NB4 (cell line): ENCODE measurements at regions not wholly inside any gene's neighbourhood (a gene's known extent, or its start where the extent isn't known, plus 50 kb on each side); places are given as distances from the start of the nearest gene placed in this dataset.

Experiments
- DNase-seq: peaks from one replicate; pipeline ENCODE4 v3.0.0; 2010; ENCODE audit warnings: low read depth
- H3K4me3 ChIP-seq: one replicate; pipeline ENCODE4 v1.5.1; 2011; ENCODE audit warnings: mild to moderate bottlenecking, low read depth, low read length, moderate library complexity
- MYC ChIP-seq: IDR thresholded peaks from 2 replicates; pipeline ENCODE4 v1.6.1; 2011; ENCODE audit warnings: low read depth, low read length
- POLR2A ChIP-seq: IDR thresholded peaks from 2 replicates; pipeline ENCODE4 v1.6.1; 2011; ENCODE audit warnings: mild to moderate bottlenecking; ENCODE audit not compliant: insufficient read length; ENCODE audit errors: extremely low read depth
- TF ChIP-seq, protein P1 (sequence below): IDR thresholded peaks from one replicate; pipeline ENCODE4 v1.5.1; 2012; ENCODE audit warnings: low read depth, low read length
- TF ChIP-seq, protein P2 (sequence below): IDR thresholded peaks from 2 replicates; pipeline ENCODE4 v1.6.1; 2011; ENCODE audit warnings: low read depth, low read length

DNA sequence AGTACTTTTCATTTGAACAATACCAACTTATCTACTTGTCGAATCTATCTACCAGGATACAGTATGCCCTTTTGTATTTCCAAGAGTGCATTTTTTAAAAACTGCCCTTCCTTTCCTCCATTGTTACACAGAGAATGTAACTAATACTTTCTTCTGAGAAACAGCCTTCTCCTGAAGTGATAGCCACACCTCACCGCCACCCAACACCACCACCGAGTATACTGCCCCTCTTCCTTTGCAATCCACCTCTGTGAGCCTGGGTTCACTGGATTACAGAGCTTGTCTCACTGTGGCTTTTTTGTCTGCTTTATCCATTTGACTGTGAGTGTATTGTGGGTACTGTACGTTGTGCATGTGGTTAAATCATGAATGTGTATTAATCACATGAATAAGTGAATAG lies 305.4 kb downstream of the KLF12 start:
- DNase-seq = no peak
- no peak overlapping the region for H3K4me3 ChIP-seq
- TF ChIP-seq MYC = no peak
- TF ChIP-seq POLR2A = no peak
- TF ChIP-seq, protein P1, sequence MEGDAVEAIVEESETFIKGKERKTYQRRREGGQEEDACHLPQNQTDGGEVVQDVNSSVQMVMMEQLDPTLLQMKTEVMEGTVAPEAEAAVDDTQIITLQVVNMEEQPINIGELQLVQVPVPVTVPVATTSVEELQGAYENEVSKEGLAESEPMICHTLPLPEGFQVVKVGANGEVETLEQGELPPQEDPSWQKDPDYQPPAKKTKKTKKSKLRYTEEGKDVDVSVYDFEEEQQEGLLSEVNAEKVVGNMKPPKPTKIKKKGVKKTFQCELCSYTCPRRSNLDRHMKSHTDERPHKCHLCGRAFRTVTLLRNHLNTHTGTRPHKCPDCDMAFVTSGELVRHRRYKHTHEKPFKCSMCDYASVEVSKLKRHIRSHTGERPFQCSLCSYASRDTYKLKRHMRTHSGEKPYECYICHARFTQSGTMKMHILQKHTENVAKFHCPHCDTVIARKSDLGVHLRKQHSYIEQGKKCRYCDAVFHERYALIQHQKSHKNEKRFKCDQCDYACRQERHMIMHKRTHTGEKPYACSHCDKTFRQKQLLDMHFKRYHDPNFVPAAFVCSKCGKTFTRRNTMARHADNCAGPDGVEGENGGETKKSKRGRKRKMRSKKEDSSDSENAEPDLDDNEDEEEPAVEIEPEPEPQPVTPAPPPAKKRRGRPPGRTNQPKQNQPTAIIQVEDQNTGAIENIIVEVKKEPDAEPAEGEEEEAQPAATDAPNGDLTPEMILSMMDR = no peak
- TF ChIP-seq, protein P2, sequence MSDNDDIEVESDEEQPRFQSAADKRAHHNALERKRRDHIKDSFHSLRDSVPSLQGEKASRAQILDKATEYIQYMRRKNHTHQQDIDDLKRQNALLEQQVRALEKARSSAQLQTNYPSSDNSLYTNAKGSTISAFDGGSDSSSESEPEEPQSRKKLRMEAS = no peak

DNA sequence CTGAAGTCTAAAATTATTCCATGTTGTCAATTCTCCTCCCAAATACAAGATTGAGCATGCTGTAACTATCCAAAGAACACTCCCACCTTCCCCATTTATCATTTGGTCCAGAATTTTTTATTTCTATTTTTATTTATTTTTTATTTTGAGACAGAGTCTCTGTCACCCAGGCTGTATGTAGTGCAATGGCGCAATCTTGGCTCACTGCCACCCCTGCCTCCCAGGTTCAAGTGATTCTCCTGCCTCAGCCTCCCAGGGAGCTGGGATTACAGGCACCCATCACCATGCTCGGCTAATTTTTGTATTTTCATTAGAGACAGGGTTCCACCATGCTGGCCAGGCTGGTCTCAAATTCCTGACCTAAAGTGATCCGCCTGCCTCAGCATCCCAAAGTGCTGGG lies 306.8 kb downstream of the KLF12 start:
- TF ChIP-seq MYC = no peak
- no peak overlapping the region for H3K4me3 ChIP-seq
- no peak for DNase-seq

DNA sequence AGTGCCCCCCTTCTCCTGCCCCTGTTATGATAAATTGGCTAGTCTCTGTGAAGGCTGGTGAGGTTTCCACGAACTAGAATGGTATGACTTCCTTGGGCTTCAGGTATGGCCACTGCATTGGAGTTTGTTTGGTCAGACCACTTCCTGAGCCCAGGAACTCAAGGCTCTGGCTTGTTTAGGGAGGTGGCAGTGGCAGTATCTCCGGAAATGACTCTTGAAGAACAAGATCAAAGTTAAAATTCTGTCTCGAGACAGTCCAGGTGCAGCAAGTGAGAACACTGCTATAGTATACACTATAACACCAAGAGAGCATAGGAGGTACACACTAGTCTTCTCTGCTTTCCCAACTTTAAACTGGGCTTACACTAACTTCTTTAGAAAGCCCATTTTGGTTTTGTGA lies 309.1 kb downstream of the KLF12 start:
- DNase-seq = no peak
- no peak for TF ChIP-seq POLR2A
- TF ChIP-seq, protein P2 = no peak
- TF ChIP-seq, protein P1 = no peak
- TF ChIP-seq MYC = no peak

DNA sequence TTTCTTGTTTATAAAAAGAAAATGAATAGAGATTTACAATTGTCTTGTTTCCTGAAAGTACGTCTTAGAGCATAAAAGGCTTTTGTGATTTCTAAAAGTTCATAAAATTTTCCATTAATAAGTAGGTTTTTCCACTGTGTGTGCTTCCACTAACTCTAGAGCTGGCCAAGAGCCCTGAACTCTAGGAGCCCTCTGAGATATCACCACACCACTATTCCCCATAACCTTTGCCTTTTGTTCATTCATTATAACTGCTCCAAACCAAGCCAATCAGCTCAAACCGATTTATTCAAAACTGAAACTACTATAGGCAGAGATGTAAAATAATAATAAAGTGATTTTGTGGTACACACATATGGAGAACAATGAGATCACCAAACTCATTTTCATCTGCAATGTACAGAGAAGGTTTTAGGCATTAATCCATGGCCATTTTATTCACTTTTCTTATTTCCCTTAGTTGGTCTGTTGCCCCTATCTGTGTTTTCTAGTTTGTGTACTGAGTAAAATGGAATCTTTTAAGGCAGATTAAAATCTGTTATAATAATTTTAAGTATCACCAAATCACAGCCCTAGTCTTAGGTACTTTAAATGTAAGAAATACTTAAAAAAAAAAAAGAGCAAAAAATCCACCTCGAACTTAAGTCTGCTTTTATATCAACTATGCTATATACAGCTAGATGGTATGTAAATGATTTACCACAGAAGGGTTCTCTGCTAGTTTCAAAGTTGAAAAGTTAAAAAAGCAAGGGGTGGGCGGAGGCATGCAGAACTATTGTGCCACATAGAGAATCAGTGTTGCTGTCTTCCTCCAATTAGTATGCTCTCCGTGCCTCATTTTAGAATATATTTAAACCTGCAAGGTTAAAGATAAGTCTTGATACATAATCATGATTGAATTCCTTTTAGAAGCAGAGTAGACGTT lies 311.3 kb downstream of the KLF12 start:
- H3K4me3 ChIP-seq = no peak overlapping the region
- TF ChIP-seq, protein P1 = no peak
- TF ChIP-seq, protein P2 = no peak
- TF ChIP-seq MYC (no peak), POLR2A (no peak)
- DNase-seq = no peak

More for the DNA sequence above, 309.1 kb downstream of the KLF12 start:
- H3K4me3 ChIP-seq = no peak overlapping the region

DNA sequence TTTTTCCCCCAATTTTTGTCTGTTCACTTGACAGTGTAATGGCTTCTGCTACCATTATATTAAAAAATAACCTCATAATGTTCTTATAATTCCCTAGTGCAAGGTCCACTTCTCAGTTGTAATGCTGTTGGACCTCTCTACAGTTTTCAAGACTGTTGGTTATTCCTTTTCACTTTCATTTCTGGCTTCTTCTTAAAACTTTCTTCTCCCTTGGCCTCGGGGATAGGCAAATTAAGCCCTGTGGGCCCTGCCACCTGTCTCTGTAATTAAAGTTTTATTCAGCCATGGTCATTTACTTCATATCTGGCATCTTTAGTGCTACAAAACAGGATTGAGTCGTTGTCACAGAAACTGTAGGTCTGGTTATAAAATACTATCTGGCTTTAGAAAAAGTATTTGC lies 313.5 kb downstream of the KLF12 start:
- no peak for DNase-seq
- TF ChIP-seq, protein P2 = no peak
- TF ChIP-seq MYC = no peak
- no peak for TF ChIP-seq POLR2A
- TF ChIP-seq, protein P1 = no peak
- no peak overlapping the region for H3K4me3 ChIP-seq

DNA sequence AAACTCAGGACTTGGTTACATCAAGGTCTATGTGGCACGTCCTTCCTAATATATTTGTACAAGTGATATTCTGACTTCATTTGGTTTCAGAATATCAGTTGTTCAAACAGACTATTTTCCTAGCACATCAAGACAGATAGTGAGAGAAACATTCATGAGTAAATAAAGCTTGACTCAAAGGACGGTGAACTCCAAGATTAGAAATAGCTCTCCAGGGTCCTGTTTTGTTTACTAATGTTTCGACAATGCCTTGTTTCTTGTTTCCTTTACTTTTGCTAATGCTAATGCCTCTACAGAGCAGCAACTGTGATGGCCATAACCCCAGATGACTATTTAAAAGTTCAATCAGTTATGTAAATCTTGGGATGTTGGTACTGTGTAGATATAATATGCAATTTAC lies 313.9 kb downstream of the KLF12 start:
- no peak overlapping the region for H3K4me3 ChIP-seq
- DNase-seq = no peak
- TF ChIP-seq, protein P1 = no peak
- TF ChIP-seq, protein P2 = no peak
- TF ChIP-seq POLR2A (no peak), MYC (no peak)
